Astrocyte (in vitro differentiated cells and primary cell): ENCODE measurements at regions not wholly inside any gene's neighbourhood (a gene's known extent, or its start where the extent isn't known, plus 50 kb on each side); places are given as distances from the start of the nearest gene placed in this dataset.

ENCODE experiments used
- DNase-seq: peaks from one replicate; pipeline ENCODE4 v3.0.0-alpha.2; 2010; ENCODE audit warnings: low read depth
- FAIRE-seq: peaks from 2 replicates; lab custom pipeline; 2011; peaks lifted over from hg19 to GRCh38; lab: Jason Lieb, UNC
- H2AFZ ChIP-seq: 2 replicates; pipeline ENCODE4 v1.6.0; 2012; ENCODE audit warnings: low read depth, low read length, inconsistent platforms
- H3K27ac ChIP-seq: 2 replicates; pipeline ENCODE4 v1.5.1; 2011; ENCODE audit warnings: low read depth, low read length, inconsistent platforms
- H3K27me3 ChIP-seq: 2 replicates; pipeline ENCODE4 v1.6.0; 2011; ENCODE audit warnings: low read length, inconsistent platforms; ENCODE audit not compliant: insufficient read depth
- H3K36me3 ChIP-seq: 2 replicates; pipeline ENCODE4 v1.5.1; 2011; ENCODE audit warnings: low read length, inconsistent platforms; ENCODE audit not compliant: insufficient read depth
- H3K4me1 ChIP-seq: 2 replicates; pipeline ENCODE4 v1.5.1; 2011; ENCODE audit warnings: low read length, inconsistent platforms; ENCODE audit not compliant: insufficient read depth
- H3K4me2 ChIP-seq: 2 replicates; pipeline ENCODE4 v1.6.0; 2012; ENCODE audit warnings: low read length, inconsistent platforms
- H3K4me3 ChIP-seq: 2 replicates; pipeline ENCODE4 v1.5.1; 2011; ENCODE audit warnings: low read depth, mild to moderate bottlenecking, low read length, inconsistent platforms; ENCODE audit not compliant: insufficient read depth
- H3K79me2 ChIP-seq: 2 replicates; pipeline ENCODE4 v1.6.0; 2012; ENCODE audit warnings: mild to moderate bottlenecking, low read length, inconsistent platforms; ENCODE audit not compliant: insufficient read depth
- H3K9ac ChIP-seq: 2 replicates; pipeline ENCODE4 v1.6.0; 2012; ENCODE audit warnings: mild to moderate bottlenecking, low read length, inconsistent platforms
- H3K9me3 ChIP-seq: 2 replicates; pipeline ENCODE4 v1.5.1; 2012; ENCODE audit warnings: low read depth, mild to moderate bottlenecking, low read length, inconsistent platforms; ENCODE audit not compliant: insufficient read depth
- H4K20me1 ChIP-seq: 2 replicates; pipeline ENCODE4 v1.6.0; 2012; ENCODE audit warnings: low read length, inconsistent platforms; ENCODE audit not compliant: insufficient read depth
- H3K27ac Mint-ChIP-seq: one replicate; pipeline ENCODE4 v1.8.0; 2021; ENCODE audit warnings: mild to moderate bottlenecking, mixed read lengths; ENCODE audit not compliant: unreplicated experiment
- H3K27me3 Mint-ChIP-seq: one replicate; pipeline ENCODE4 v1.8.0; 2021; ENCODE audit warnings: low read depth, mixed read lengths; ENCODE audit not compliant: unreplicated experiment
- H3K36me3 Mint-ChIP-seq: one replicate; pipeline ENCODE4 v1.8.0; 2021; ENCODE audit warnings: low read depth, mixed read lengths; ENCODE audit not compliant: unreplicated experiment
- H3K4me1 Mint-ChIP-seq: one replicate; pipeline ENCODE4 v1.8.0; 2021; ENCODE audit warnings: low read depth, mixed read lengths; ENCODE audit not compliant: unreplicated experiment
- H3K4me3 Mint-ChIP-seq: one replicate; pipeline ENCODE4 v1.8.0; 2021; ENCODE audit warnings: mild to moderate bottlenecking, moderate library complexity, mixed read lengths; ENCODE audit not compliant: unreplicated experiment
- H3K9me3 Mint-ChIP-seq: one replicate; pipeline ENCODE4 v1.8.0; 2021; ENCODE audit warnings: mild to moderate bottlenecking, mixed read lengths; ENCODE audit not compliant: unreplicated experiment
- CTCF ChIP-seq: IDR thresholded peaks from 2 replicates; pipeline ENCODE4 v1.5.1; 2011; ENCODE audit warnings: low read depth, mild to moderate bottlenecking, inconsistent platforms, low read length, moderate library complexity; ENCODE audit not compliant: insufficient read depth
- EZH2 ChIP-seq: IDR thresholded peaks from 2 replicates; pipeline ENCODE4 v1.6.1; 2012; ENCODE audit warnings: mild to moderate bottlenecking, low read length, inconsistent platforms; ENCODE audit not compliant: insufficient read depth

GRCh38 chr15:87493803-87494202 is 762.7 kb downstream of the NTRK3 start:
- no peaks in the 10 kb centered on the region for H3K79me2 ChIP-seq
- no peaks in the 10 kb centered on the region for H3K9me3 ChIP-seq
- no peaks in the 10 kb centered on the region for H3K27me3 ChIP-seq
- no peaks in the 10 kb centered on the region for H3K4me1 ChIP-seq
- Mint-ChIP-seq H3K4me3 (no peak overlapping the region), H3K4me1 (peaks cover 23% of the 10 kb centered on the region), H3K27me3 (no peaks in the 10 kb centered on the region), H3K27ac (no peak overlapping the region), H3K9me3 (peaks cover 3% of the 10 kb centered on the region), H3K36me3 (no peaks in the 10 kb centered on the region)
- no peak overlapping the region for H2AFZ ChIP-seq
- H3K36me3 ChIP-seq, result no peaks in the 10 kb centered on the region
- no peak overlapping the region for H3K27ac ChIP-seq
- no peak for FAIRE-seq
- H3K9ac ChIP-seq, result no peak overlapping the region
- no peak for TF ChIP-seq CTCF
- TF ChIP-seq EZH2, result no peak
- no peak overlapping the region for H3K4me2 ChIP-seq
- H3K4me3 ChIP-seq, result no peak overlapping the region
- H4K20me1 ChIP-seq, result no peaks in the 10 kb centered on the region
- no peak for DNase-seq

- FAIRE-seq, result no peak
- DNase-seq, result peak; percentile 49
- Histone ChIP-seq H2AFZ (no peak overlapping the region), H3K36me3 (no peaks in the 10 kb centered on the region), H3K9ac (no peak overlapping the region), H4K20me1 (no peaks in the 10 kb centered on the region), H3K27ac (no peak overlapping the region), H3K4me3 (no peak overlapping the region), H3K4me2 (no peak overlapping the region), H3K9me3 (no peaks in the 10 kb centered on the region), H3K4me1 (no peaks in the 10 kb centered on the region), H3K27me3 (no peaks in the 10 kb centered on the region), H3K79me2 (no peaks in the 10 kb centered on the region)
- Mint-ChIP-seq H3K4me1 (peaks cover 15% of the 10 kb centered on the region), H3K27me3 (no peaks in the 10 kb centered on the region), H3K27ac (no peak overlapping the region), H3K9me3 (peaks cover 3% of the 10 kb centered on the region), H3K36me3 (no peaks in the 10 kb centered on the region), H3K4me3 (no peak overlapping the region)
- TF ChIP-seq CTCF (no peak), EZH2 (no peak)
Observed at GRCh38 chr15:87492321-87492720, 764.2 kb downstream of the NTRK3 start.

GRCh38 chr15:87490666-87491065 is 765.9 kb downstream of the NTRK3 start:
- Histone ChIP-seq H3K4me1 (no peaks in the 10 kb centered on the region), H2AFZ (no peak overlapping the region), H3K9ac (no peak overlapping the region), H3K9me3 (no peaks in the 10 kb centered on the region), H3K36me3 (no peaks in the 10 kb centered on the region), H4K20me1 (no peaks in the 10 kb centered on the region), H3K79me2 (no peaks in the 10 kb centered on the region), H3K4me2 (no peak overlapping the region), H3K27me3 (no peaks in the 10 kb centered on the region), H3K27ac (no peak overlapping the region), H3K4me3 (no peak overlapping the region)
- Mint-ChIP-seq H3K27me3 (no peaks in the 10 kb centered on the region), H3K9me3 (peaks cover 3% of the 10 kb centered on the region), H3K27ac (no peak overlapping the region), H3K4me3 (no peak overlapping the region), H3K4me1 (peaks cover 12% of the 10 kb centered on the region), H3K36me3 (no peaks in the 10 kb centered on the region)
- DNase-seq (no peak), FAIRE-seq (no peak)
- no peak for TF ChIP-seq CTCF
- TF ChIP-seq EZH2, result no peak
